Mesenchymal stem cell (in vitro differentiated cells and primary cell): ENCODE measurements at regions not wholly inside any gene's neighbourhood (a gene's known extent, or its start where the extent isn't known, plus 50 kb on each side); places are given as distances from the start of the nearest gene placed in this dataset.
"Not testable (repeated sequence)": the region's sequence is repeated elsewhere in the genome, so short reads cannot be mapped to it uniquely, and the experiment has no call there.

Experiments used
- DNase-seq: peaks from one replicate; pipeline ENCODE4 v3.0.0-alpha.2; 2013
- H2AFZ ChIP-seq: one replicate; pipeline ENCODE4 v1.6.1; 2013; ENCODE audit warnings: low read depth, mild to moderate bottlenecking, control low read depth, inconsistent platforms, low read length, moderate library complexity
- H2AK5ac ChIP-seq: 2 replicates; pipeline ENCODE4 v1.6.1; 2013; ENCODE audit warnings: low read length, moderate library complexity, mild to moderate bottlenecking, inconsistent platforms; ENCODE audit not compliant: severe bottlenecking
- H2BK120ac ChIP-seq: one replicate; pipeline ENCODE4 v1.6.1; 2013; ENCODE audit warnings: low read depth, mild to moderate bottlenecking, inconsistent platforms, low read length, moderate library complexity
- H2BK12ac ChIP-seq, 2 experiments: one replicate each; pipeline ENCODE4 v1.6.1; 2013; ENCODE audit warnings: inconsistent platforms in 2 of 2, low read length in 2 of 2, mild to moderate bottlenecking in 2 of 2, moderate library complexity in 2 of 2, control low read depth in 1 of 2
- H2BK15ac ChIP-seq: one replicate; pipeline ENCODE4 v1.6.1; 2013; ENCODE audit warnings: mild to moderate bottlenecking, low read depth, inconsistent platforms; ENCODE audit not compliant: poor library complexity, severe bottlenecking
- H2BK5ac ChIP-seq: 2 replicates; pipeline ENCODE4 v1.6.1; 2013; ENCODE audit warnings: low read depth, mild to moderate bottlenecking, low read length, control low read depth, inconsistent platforms; ENCODE audit not compliant: poor library complexity, severe bottlenecking
- H3K14ac ChIP-seq, 2 experiments: one replicate each; pipeline ENCODE4 v1.6.1; 2013; ENCODE audit warnings: inconsistent platforms in 2 of 2, low read length in 2 of 2, control low read depth in 1 of 2, mild to moderate bottlenecking in 1 of 2, moderate library complexity in 1 of 2
- H3K18ac ChIP-seq, 2 experiments: one replicate each; pipeline ENCODE4 v1.6.1; 2013; ENCODE audit warnings: inconsistent platforms in 2 of 2, low read length in 2 of 2, control low read depth in 1 of 2, low read depth in 1 of 2, mild to moderate bottlenecking in 1 of 2
- H3K23ac ChIP-seq, 2 experiments: one replicate each; pipeline ENCODE4 v1.6.1; 2013; ENCODE audit warnings: inconsistent platforms in 2 of 2, low read length in 2 of 2, mild to moderate bottlenecking in 2 of 2, moderate library complexity in 2 of 2, control low read depth in 1 of 2
- H3K27ac ChIP-seq: 2 replicates; pipeline ENCODE4 v1.5.1; 2013; ENCODE audit warnings: mild to moderate bottlenecking, moderate library complexity, low read length, control low read depth, inconsistent platforms; ENCODE audit not compliant: poor library complexity, severe bottlenecking
- H3K27me3 ChIP-seq, 2 experiments: 2 replicates each; pipeline versions ENCODE4 v1.6.1 to v1.7.0; 2013; ENCODE audit warnings: low read length in 2 of 2, mild to moderate bottlenecking in 2 of 2, moderate library complexity in 2 of 2, control low read depth in 1 of 2, inconsistent platforms in 1 of 2; ENCODE audit not compliant: control insufficient read depth in 1 of 2, insufficient read depth in 1 of 2
- H3K36me3 ChIP-seq, 2 experiments: 2 replicates each; pipeline versions ENCODE4 v1.6.1 to v1.7.0; 2013; ENCODE audit warnings: low read length in 2 of 2, control low read depth in 1 of 2, inconsistent platforms in 1 of 2, low read depth in 1 of 2, mild to moderate bottlenecking in 1 of 2; ENCODE audit not compliant: insufficient read depth in 2 of 2, control insufficient read depth in 1 of 2
- H3K4ac ChIP-seq, 2 experiments: one replicate each; pipeline ENCODE4 v1.6.1; 2013; ENCODE audit warnings: inconsistent platforms in 2 of 2, low read length in 2 of 2, mild to moderate bottlenecking in 2 of 2, moderate library complexity in 2 of 2, control low read depth in 1 of 2, low read depth in 1 of 2
- H3K4me1 ChIP-seq: 2 replicates; pipeline ENCODE4 v1.6.1; 2013; ENCODE audit warnings: low read depth, low read length, control low read depth; ENCODE audit not compliant: control insufficient read depth, insufficient read depth
- H3K4me2 ChIP-seq: 2 replicates; pipeline ENCODE4 v1.6.1; 2013; ENCODE audit warnings: low read length, mild to moderate bottlenecking, inconsistent platforms; ENCODE audit not compliant: poor library complexity, severe bottlenecking
- H3K4me3 ChIP-seq, 2 experiments: 2 replicates each; pipeline versions ENCODE4 v1.5.1 to v1.7.0; 2013; ENCODE audit warnings: low read length in 2 of 2, mild to moderate bottlenecking in 2 of 2, control low read depth in 1 of 2, low read depth in 1 of 2; ENCODE audit not compliant: insufficient read depth in 1 of 2
- H3K79me1 ChIP-seq: replicated peaks from 2 replicates; pipeline ENCODE4 v1.6.1; 2013; ENCODE audit warnings: mild to moderate bottlenecking, control low read depth, low read length, inconsistent platforms; ENCODE audit not compliant: poor library complexity, severe bottlenecking
- H3K9ac ChIP-seq: 2 replicates; pipeline ENCODE4 v1.7.0; 2013; ENCODE audit warnings: mild to moderate bottlenecking, low read length, moderate library complexity
- H3K9me3 ChIP-seq: 2 replicates; pipeline ENCODE4 v1.7.0; 2013; ENCODE audit warnings: mild to moderate bottlenecking, low read length; ENCODE audit not compliant: control insufficient read depth
- H4K8ac ChIP-seq: one replicate; pipeline ENCODE4 v1.6.1; 2013; ENCODE audit warnings: inconsistent platforms, mild to moderate bottlenecking, low read length, moderate library complexity
- H4K91ac ChIP-seq: one replicate; pipeline ENCODE4 v1.6.1; 2013; ENCODE audit warnings: mild to moderate bottlenecking, low read length, inconsistent platforms
- WGBS: methylation state at CpG from one replicate; pipeline ENCODE4 v1.1.7; 2013; ENCODE audit warnings: mixed read lengths; 5-methylcytosine and 5-hydroxymethylcytosine counted together

DNA sequence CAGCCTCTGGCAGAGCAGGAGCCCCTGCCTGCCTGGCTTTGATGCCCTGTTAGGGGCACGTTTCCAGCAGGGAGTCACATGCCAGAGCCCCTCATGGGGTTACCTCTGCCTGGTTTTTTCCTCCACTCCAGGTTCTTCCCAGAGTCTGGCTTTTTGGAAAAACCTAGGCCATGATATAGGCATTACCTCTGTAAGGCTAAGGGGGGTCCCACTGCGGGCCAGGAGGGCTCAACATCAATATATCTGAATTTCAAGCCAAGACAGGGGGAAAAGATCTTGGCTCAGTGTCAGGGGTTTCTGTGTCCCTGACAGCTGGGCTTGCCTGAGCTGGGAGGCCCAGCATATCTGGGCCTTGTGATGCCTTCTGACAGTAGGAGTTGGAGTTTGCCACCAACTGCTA, 127.4 kb downstream of the POTEH start:
- DNase-seq, H2BK12ac ChIP-seq, H3K4me3 ChIP-seq, H2BK15ac ChIP-seq, H3K9ac ChIP-seq, H2AK5ac ChIP-seq, H3K27me3 ChIP-seq, H3K4ac ChIP-seq, H3K23ac ChIP-seq, H3K79me1 ChIP-seq, H3K4me1 ChIP-seq, H4K91ac ChIP-seq, H3K14ac ChIP-seq, H3K27ac ChIP-seq, H3K9me3 ChIP-seq, H2AFZ ChIP-seq, H2BK120ac ChIP-seq, H3K4me2 ChIP-seq, H3K36me3 ChIP-seq, H4K8ac ChIP-seq, H3K18ac ChIP-seq, H2BK5ac ChIP-seq: not testable (repeated sequence)
- WGBS = no CpG with 5 or more reads among the region's 2 CpGs

DNA sequence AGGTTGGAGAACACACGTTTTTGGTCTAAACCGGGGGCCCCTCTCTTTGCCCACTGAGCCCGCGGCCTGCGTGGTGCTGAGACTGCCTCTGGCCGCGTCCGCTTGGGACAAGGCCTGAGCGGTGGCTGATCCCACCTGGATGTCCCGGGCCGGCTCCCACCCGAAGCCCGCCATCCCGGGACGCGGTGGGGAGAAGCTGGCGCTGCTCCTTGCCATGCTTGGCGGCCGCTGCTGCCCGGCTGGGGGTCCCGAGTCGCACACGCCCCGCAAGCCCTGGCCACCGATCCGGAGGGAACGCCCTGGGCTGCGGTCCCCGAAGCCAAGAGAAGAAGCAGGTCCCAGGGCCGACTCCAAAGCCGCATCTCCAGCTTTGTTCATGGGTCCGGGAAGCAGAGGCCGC, 130.1 kb downstream of the POTEH start:
- H3K4me2 ChIP-seq, H2BK15ac ChIP-seq, H3K18ac ChIP-seq, H3K4me1 ChIP-seq, H3K9me3 ChIP-seq, H3K4ac ChIP-seq, H3K27ac ChIP-seq, H2AK5ac ChIP-seq, H3K27me3 ChIP-seq, H4K8ac ChIP-seq, H3K9ac ChIP-seq, H2BK5ac ChIP-seq, H3K23ac ChIP-seq, H4K91ac ChIP-seq, H2AFZ ChIP-seq, H3K36me3 ChIP-seq, H3K14ac ChIP-seq, H2BK12ac ChIP-seq, H3K79me1 ChIP-seq, H2BK120ac ChIP-seq, DNase-seq, H3K4me3 ChIP-seq: not testable (repeated sequence)
- no CpG with 5 or more reads among the region's 33 CpGs for WGBS

DNA sequence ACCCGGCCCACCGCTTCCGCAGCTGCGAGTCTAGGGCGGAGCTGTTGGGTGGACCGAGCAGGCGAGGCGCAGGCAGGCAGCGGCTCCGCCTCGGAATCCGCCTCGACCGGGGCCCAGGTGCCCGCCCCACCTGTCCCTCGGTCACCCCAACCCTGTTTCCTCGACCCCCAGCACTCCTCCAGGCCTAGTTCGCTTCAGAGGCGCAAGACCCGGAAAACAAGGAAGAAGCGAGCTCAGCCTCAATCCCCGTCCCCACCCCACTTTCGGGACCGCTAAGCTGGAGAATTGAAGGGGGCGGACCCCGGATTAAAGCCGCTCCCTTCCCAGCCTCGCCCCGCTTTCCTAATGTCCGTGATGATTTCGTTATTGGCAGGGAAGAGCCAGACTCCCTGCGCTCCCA, 131.3 kb downstream of the POTEH start:
- H2BK5ac ChIP-seq = not testable (repeated sequence)
- WGBS = no CpG with 5 or more reads among the region's 32 CpGs

DNA sequence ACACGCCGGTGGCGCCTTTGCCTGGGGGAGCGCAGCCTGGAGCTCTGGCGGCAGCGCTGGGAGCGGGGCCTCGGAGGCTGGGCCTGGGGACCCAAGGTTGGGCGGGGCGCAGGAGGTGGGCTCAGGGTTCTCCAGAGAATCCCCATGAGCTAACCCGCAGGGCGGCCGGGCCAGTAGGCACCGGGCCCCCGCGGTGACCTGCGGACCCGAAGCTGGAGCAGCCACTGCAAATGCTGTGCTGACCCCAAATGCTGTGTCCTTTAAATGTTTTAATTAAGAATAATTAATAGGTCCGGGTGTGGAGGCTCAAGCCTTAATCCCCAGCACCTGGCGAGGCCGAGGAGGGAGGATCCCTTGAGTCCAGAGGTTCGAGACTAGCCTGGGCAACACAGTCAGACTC, 132.2 kb downstream of the POTEH start:
- H4K8ac ChIP-seq, H3K18ac ChIP-seq, H3K23ac ChIP-seq, H2AK5ac ChIP-seq, H3K9ac ChIP-seq, H3K27me3 ChIP-seq, H3K79me1 ChIP-seq, H2AFZ ChIP-seq, H2BK5ac ChIP-seq, H3K4me2 ChIP-seq, H3K4me3 ChIP-seq, H3K4ac ChIP-seq, H2BK12ac ChIP-seq, H3K27ac ChIP-seq, H3K9me3 ChIP-seq, H4K91ac ChIP-seq, H3K36me3 ChIP-seq, H3K4me1 ChIP-seq, H2BK15ac ChIP-seq, H3K14ac ChIP-seq, DNase-seq, H2BK120ac ChIP-seq: not testable (repeated sequence)
- no CpG with 5 or more reads among the region's 22 CpGs for WGBS

More for the DNA sequence above, 131.3 kb downstream of the POTEH start:
- not testable (repeated sequence) for H3K4me1 ChIP-seq, H4K8ac ChIP-seq, H3K23ac ChIP-seq, H3K14ac ChIP-seq, H3K79me1 ChIP-seq, H2BK12ac ChIP-seq, H3K18ac ChIP-seq, H3K4ac ChIP-seq, H3K9ac ChIP-seq, DNase-seq, H3K36me3 ChIP-seq, H3K27me3 ChIP-seq, H3K4me3 ChIP-seq, H2BK15ac ChIP-seq, H2BK120ac ChIP-seq, H3K9me3 ChIP-seq, H2AK5ac ChIP-seq, H3K27ac ChIP-seq, H2AFZ ChIP-seq, H4K91ac ChIP-seq, H3K4me2 ChIP-seq
